ENCODE measurements at regions not wholly inside any gene's neighbourhood (a gene's known extent, or its start where the extent isn't known, plus 50 kb on each side); places are given as distances from the start of the nearest gene placed in this dataset.

DNA sequence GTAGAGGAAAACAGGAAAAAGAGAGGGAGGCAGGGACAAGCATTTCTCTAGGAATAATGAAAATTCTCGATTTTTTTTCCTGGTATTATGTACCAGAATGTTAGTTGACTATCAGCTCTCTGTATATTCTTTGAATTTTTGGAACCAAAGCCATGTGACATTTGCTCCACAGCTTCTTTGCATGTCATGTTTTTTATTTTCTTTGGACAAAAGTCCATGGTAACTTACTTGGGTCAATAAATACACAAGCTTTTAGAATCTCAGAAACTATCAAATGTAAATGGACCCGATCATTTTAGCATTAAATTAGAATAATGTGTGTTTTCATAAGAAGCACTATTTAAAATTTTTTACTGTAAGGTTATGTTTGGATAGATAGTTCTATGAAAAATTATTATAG is 320.5 kb downstream of the ZIC1 start:
- TF ChIP-seq, protein P1, sequence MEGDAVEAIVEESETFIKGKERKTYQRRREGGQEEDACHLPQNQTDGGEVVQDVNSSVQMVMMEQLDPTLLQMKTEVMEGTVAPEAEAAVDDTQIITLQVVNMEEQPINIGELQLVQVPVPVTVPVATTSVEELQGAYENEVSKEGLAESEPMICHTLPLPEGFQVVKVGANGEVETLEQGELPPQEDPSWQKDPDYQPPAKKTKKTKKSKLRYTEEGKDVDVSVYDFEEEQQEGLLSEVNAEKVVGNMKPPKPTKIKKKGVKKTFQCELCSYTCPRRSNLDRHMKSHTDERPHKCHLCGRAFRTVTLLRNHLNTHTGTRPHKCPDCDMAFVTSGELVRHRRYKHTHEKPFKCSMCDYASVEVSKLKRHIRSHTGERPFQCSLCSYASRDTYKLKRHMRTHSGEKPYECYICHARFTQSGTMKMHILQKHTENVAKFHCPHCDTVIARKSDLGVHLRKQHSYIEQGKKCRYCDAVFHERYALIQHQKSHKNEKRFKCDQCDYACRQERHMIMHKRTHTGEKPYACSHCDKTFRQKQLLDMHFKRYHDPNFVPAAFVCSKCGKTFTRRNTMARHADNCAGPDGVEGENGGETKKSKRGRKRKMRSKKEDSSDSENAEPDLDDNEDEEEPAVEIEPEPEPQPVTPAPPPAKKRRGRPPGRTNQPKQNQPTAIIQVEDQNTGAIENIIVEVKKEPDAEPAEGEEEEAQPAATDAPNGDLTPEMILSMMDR (IDR thresholded peaks at IDR 0.05; ENCODE audit: poor library complexity, severe bottlenecking): no peak
- TF ChIP-seq EZH2 (IDR thresholded peaks at IDR 0.05; ENCODE audit: borderline replicate concordance, insufficient read depth, low read length, poor library complexity, severe bottlenecking) (no peak), POLR2AphosphoS5 (IDR thresholded peaks at IDR 0.05) (no peak), TAF1 (IDR thresholded peaks at IDR 0.05; ENCODE audit: low read depth) (no peak)
- TF ChIP-seq, protein P2, sequence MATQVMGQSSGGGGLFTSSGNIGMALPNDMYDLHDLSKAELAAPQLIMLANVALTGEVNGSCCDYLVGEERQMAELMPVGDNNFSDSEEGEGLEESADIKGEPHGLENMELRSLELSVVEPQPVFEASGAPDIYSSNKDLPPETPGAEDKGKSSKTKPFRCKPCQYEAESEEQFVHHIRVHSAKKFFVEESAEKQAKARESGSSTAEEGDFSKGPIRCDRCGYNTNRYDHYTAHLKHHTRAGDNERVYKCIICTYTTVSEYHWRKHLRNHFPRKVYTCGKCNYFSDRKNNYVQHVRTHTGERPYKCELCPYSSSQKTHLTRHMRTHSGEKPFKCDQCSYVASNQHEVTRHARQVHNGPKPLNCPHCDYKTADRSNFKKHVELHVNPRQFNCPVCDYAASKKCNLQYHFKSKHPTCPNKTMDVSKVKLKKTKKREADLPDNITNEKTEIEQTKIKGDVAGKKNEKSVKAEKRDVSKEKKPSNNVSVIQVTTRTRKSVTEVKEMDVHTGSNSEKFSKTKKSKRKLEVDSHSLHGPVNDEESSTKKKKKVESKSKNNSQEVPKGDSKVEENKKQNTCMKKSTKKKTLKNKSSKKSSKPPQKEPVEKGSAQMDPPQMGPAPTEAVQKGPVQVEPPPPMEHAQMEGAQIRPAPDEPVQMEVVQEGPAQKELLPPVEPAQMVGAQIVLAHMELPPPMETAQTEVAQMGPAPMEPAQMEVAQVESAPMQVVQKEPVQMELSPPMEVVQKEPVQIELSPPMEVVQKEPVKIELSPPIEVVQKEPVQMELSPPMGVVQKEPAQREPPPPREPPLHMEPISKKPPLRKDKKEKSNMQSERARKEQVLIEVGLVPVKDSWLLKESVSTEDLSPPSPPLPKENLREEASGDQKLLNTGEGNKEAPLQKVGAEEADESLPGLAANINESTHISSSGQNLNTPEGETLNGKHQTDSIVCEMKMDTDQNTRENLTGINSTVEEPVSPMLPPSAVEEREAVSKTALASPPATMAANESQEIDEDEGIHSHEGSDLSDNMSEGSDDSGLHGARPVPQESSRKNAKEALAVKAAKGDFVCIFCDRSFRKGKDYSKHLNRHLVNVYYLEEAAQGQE (IDR thresholded peaks at IDR 0.05; ENCODE audit: borderline replicate concordance): no peak
